ENCODE measurements at regions not wholly inside any gene's neighbourhood (a gene's known extent, or its start where the extent isn't known, plus 50 kb on each side); places are given as distances from the start of the nearest gene placed in this dataset.

DNA sequence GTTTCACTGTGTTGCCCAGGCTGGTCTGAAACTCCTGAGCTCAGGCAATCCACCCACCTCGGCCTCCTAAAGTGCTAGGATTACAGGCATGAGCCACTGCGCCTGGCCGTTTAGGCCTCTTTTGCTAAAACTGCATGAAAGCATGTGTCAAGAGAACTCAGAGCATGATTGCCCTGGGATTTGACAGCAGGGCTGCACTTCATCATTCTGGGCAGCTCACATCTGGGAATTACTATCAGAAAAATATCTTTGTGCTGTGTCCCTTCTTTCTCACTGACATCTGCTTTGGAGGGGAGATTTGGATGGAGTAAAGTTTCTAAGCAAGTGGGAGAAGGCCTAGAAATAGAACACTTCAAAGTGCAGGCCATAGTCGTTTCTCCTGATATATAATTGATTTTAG lies 59.6 kb upstream of the EIF2S2 start:
- TF ChIP-seq, protein P1, sequence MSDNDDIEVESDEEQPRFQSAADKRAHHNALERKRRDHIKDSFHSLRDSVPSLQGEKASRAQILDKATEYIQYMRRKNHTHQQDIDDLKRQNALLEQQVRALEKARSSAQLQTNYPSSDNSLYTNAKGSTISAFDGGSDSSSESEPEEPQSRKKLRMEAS (IDR thresholded peaks at IDR 0.05), result no peak
- TF ChIP-seq EP300 (IDR thresholded peaks at IDR 0.05; ENCODE audit: borderline replicate concordance), result no peak
- TF ChIP-seq ZBTB7A (IDR thresholded peaks at IDR 0.05; ENCODE audit: low read depth), result no peak
- no peak for TF ChIP-seq TCF12 (IDR thresholded peaks at IDR 0.05; ENCODE audit: low read depth)
- TF ChIP-seq YY1 (IDR thresholded peaks at IDR 0.05; ENCODE audit: low read depth), result no peak
- no peak for TF ChIP-seq TAF1 (IDR thresholded peaks at IDR 0.05; ENCODE audit: low read depth)
- TF ChIP-seq, protein P2, sequence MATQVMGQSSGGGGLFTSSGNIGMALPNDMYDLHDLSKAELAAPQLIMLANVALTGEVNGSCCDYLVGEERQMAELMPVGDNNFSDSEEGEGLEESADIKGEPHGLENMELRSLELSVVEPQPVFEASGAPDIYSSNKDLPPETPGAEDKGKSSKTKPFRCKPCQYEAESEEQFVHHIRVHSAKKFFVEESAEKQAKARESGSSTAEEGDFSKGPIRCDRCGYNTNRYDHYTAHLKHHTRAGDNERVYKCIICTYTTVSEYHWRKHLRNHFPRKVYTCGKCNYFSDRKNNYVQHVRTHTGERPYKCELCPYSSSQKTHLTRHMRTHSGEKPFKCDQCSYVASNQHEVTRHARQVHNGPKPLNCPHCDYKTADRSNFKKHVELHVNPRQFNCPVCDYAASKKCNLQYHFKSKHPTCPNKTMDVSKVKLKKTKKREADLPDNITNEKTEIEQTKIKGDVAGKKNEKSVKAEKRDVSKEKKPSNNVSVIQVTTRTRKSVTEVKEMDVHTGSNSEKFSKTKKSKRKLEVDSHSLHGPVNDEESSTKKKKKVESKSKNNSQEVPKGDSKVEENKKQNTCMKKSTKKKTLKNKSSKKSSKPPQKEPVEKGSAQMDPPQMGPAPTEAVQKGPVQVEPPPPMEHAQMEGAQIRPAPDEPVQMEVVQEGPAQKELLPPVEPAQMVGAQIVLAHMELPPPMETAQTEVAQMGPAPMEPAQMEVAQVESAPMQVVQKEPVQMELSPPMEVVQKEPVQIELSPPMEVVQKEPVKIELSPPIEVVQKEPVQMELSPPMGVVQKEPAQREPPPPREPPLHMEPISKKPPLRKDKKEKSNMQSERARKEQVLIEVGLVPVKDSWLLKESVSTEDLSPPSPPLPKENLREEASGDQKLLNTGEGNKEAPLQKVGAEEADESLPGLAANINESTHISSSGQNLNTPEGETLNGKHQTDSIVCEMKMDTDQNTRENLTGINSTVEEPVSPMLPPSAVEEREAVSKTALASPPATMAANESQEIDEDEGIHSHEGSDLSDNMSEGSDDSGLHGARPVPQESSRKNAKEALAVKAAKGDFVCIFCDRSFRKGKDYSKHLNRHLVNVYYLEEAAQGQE (IDR thresholded peaks at IDR 0.05; ENCODE audit: low read depth), result no peak
- TF ChIP-seq, protein P3, sequence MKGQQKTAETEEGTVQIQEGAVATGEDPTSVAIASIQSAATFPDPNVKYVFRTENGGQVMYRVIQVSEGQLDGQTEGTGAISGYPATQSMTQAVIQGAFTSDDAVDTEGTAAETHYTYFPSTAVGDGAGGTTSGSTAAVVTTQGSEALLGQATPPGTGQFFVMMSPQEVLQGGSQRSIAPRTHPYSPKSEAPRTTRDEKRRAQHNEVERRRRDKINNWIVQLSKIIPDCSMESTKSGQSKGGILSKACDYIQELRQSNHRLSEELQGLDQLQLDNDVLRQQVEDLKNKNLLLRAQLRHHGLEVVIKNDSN (IDR thresholded peaks at IDR 0.05), result no peak
- no peak for TF ChIP-seq NFIC (IDR thresholded peaks at IDR 0.05)
- no peak for TF ChIP-seq TEAD4 (IDR thresholded peaks at IDR 0.05)
- no peak for TF ChIP-seq EGR1 (IDR thresholded peaks at IDR 0.05)
